ENCODE measurements at regions not wholly inside any gene's neighbourhood (a gene's known extent, or its start where the extent isn't known, plus 50 kb on each side); places are given as distances from the start of the nearest gene placed in this dataset.
"Not testable (repeated sequence)": the region's sequence is repeated elsewhere in the genome, so short reads cannot be mapped to it uniquely, and the experiment has no call there.

DNA sequence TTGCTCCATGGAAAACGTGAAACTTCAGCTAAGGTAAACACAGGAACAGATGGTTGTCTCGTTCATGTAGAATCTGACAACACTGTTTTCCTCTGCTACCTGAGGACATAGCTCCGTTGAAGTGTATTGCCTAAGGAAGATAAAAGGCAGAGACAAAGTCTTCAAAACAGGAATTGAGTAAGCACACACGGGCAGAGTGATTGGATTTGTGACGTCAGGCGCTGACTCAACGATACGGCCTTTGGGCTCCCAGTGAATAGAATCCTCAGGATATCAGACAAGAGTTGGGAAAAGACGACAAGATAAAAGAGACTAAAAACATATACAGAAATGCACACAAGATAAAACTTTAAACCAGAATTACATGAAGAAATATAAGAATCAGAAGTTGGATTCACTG lies 787.1 kb upstream of the CTNND2 start:
- DNase-seq = no peak

DNA sequence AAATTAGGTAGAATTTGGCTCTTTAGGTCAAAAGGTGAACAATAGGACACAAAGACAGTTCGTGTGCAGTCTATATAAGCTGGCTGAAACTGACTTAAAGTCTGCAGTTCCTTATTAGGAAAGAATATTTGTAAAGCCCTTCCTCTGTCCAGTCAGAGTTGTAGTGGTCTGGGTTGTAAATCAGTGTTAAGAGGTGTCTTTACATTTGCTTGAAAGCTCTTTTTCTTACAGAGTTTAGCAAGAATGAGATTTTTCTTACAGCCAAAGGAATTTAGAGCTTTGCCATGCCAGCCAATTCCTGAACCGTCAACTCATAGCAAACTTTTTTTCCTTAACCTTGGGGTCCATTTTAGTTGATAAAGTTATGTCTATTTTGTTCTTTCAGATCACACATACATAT lies 786.1 kb upstream of the CTNND2 start:
- no peak for DNase-seq

DNA sequence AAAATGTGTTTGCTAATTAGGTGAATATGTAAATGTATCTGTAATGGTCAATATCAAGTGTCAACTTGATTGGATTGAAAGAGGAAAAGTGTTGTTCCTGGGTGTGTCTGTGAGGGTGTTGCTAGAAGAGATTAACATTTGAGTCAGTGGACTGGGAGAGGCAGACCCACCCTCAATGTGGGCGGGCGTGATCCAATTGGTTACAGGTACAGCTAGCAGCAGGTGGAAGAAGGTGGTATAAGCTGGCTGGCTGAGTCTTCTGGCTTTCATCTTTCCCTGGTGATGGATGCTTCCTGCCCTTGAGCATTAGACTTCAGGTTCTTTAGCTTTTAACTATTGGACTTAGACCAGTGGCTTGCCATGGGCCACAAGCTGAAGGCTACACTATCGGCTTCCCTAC lies 779.0 kb upstream of the CTNND2 start:
- DNase-seq = no peak

DNA sequence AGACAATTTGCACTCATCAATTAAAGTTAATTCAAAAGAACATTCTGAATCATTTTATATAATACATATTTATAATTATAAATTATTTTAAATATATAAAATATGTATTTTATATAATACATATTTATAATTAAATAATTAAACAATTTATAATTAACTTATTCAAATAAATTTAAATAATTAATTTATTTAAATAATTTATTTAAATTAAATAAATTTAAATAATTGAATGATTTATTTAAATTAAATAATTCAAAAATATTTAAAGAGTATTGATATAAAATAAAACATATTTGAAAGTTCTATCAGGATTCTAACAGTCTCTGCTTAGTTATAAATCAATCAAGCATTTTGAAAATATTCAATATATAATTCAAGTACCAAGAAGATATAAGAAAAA lies 775.5 kb upstream of the CTNND2 start:
- no peak for DNase-seq

DNA sequence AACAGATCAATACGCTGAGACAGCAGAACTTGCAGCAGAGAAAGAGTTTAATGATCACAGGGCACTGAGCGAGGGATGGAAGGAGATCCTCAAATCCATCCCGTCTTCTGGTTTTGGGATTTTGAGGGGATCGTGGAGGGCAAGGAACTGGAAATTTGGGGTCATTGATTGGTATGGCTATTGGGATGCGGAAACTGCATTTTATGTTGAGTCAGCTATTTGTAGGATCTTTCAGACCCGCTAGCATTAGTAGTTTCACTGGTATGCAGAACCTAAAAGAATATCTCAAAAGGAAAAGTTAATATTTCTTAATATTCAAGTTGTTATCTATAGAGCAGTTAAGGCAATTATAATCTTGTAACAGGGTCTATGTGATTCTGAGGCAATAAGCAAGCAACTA lies 771.7 kb upstream of the CTNND2 start:
- DNase-seq = no peak

DNA sequence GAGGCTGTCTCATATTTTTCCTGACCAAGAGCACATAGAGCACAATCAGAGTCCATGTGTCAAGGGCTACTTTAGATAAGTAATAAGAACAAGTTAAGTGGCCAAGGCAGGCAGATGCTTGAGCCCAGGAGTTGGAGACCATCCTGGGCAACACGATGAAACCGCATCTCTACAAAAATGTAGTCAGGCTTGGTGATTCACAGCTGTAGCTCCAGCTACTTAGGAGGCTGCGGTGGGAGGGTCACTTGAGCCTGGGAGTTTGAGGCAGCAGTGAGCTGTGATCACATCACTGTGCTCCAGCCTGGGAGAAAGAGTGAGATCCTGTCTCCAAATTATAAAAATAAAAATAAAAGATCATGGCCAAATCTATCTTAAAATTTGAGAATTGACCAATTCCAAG lies 767.9 kb upstream of the CTNND2 start:
- no peak for DNase-seq

DNA sequence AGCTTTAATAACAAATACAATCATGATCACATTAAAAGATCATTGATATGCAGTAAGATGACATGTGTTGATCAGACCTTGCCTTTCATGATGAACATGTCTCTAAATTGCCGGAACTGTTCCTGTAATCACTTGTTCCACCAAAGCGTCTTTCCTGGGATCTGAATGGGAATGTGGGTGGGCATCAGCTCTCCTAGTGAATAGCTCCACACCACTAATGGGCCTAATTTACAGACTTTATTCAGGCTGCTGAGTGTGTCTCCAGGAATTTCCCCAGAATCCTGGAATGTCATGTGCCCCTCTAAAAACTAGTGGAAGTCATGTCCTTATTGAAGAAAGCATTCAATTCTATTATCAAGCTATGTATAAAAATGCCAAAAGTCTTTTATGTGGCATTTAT lies 765.1 kb upstream of the CTNND2 start:
- no peak for DNase-seq

DNA sequence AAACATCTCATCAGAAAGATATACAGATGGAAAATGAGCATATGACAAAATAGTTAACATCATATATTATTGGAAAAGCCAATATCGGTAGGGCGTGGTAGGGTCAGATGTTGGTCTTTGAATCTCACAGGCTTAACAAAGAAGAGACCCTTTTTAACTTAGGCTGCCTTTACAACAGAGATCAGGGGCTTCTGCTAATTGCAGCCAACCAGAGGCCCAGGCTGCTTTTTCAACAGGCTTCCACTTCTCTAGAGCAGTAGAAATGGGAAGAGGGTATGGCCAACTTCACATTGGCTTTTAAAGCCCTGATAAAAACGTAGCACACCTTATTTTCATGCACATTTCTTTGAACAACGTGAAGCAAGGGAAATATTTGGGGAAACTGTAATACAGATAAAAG lies 764.3 kb upstream of the CTNND2 start:
- DNase-seq = no peak

DNA sequence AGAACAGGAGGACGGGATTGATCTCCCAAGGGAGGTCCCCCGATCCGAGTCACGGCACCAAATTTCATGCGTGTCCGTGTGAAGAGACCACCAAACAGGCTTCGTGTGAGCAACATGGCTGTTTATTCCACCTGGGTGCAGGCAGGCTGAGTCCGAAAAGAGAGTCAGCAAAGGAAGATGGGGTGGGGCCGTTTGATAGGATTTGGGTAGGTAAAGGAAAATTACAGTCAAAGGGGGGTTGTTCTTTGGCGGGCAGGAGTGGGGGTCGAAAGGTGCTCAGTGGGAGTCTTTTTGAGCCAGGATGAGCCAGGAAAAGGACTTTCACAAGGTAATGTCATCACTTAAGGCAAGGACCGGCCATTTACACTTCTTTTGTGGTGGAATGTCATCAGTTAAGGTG lies 763.6 kb upstream of the CTNND2 start:
- DNase-seq = not testable (repeated sequence)

DNA sequence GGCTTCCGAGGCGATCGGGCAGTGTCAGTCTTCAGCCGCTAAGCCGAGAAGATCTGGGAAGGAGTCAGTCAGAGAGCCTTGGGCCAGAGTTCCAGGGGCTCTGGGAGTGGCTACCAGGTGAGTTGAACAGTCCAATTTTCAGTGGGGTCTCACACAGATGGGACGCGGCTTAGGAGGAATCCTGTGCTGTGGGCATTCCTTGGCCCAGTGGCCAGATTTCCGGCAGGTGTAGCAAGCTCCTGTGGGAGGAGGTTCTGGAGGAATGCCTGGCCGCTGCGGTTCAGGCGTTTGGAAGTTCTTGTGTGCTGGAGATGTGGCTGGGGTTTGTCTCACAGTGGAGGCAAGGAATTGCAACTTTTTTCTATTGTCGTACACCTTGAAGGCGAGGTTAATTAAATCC lies 761.5 kb upstream of the CTNND2 start:
- not testable (repeated sequence) for DNase-seq

DNA sequence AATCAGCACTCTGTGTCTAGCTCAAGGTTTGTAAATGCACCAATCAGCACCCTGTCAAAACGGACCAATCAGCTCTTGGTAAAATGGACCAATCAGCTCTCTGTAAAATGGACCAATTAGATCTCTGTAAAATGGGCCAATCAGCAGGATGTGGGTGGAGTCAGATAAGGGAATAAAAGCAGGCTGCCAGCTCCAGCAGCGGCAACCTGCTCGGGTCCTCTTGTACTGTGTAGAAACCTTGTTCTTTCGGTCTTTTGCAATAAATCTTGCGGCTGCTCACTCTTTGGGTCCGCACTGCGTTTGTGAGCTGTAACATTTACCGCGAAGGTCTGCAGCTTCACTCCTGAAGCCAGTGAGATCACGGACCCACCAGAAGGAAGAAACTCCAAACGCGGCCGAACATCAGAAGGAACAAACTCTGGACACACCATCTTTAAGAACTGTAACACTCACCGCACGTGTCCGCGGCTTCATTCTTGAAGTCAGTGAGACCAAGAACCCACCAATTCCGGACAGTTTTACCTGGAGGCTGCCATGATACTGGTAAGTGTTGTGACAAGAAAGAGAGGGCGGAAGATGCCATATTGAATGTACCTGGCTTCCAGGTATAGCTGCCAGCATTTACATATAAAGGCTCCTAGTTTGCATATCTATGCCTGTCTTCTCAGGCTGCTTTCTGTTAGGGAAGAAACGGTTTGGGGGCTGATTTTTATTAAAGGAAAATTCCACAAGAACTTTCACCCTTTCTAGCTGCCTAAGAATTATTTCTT lies 758.5 kb upstream of the CTNND2 start:
- no peak for DNase-seq

DNA sequence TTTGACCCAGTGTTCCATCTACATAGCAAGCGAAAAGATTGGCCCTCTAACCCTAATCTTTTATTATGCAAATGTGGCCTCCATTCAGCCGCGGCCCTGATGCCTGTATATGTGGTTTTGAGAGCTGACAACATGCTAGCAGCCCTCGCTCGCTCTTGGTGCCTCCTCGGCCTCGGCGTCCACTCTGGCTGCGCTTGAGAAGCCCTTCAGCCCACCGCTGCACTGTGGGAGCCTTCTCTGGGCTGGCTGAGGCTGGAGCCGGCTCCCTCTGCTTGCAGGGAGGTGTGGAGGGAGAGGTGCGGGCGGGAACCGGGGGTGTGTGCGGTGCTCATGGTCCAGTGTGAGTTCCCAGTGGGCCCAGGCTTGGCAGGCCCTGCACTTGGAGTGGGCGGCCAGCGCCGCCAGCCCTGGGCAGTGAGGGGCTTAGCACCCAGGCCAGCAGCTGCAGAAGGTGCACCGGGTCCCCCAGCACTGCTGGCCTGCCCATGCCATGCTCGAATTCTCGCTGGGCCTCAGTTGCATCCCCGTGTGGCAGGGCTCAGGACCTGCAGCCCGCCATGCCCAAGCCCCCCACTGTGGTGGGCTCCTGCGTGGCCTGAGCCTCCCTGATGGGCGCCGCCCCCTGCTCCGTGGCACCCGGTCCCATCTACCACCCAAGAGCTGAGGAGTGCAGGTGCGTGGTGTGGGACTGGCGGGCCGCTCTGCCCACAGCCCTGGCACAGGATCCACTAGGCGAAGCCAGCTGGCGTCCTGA lies 757.5 kb upstream of the CTNND2 start:
- DNase-seq = no peak

DNA sequence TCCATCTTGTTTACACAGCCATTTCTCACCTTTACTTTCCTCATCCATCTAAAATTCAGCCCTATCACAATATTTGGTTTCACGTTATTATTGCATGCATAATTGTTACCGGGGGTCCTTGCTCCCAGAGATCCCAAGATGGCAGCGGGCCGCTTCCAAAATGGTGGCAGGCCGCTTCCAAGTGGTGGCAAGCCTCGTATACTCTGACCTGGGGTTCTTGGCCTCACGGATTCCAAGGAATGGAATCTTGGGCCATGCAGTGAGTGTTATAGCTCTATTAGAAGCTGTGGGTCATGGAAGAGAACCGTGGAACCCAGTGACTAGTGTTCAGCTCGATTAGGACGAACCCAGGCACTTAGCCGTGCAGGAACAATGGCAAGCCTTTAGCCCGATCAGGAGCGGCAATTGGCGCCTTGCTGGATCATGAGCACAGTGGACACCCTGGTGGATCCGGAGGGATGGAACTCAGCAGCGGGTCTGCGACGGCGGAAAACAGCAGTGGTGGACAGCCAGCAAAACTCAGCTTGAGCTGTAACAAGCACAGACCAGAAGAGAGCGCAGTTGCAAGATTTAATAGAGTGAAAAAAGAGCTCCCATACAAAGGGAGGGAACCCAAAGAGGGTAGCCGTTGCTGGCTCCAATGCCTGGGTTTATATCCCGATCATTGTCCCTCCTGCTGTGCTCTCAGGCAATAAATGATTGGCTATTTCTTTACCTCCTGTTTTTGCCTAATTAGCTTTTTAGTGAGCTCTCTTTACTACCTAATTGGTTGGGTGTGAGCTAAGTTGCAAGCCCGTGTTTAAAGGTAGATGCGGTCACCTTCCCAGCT lies 756.2 kb upstream of the CTNND2 start:
- DNase-seq = not testable (repeated sequence)

DNA sequence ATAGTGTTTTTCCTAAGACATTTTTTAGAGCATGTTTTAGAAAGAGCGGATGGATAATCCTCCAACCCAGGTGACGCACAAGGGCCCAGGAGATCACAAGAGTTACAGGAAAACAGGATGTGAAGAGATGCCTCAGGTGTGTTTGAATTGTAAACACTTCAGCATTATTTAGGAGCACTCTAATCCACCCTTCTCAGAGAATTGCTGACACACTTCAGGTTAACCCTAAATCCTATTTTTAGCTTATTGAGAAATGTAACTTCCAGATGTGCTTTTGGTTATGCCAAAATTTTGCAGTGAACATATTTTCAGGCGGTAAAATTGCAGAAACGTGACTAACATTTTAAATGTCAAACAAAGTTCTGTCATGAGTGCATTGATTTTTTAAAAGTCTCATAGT lies 755.4 kb upstream of the CTNND2 start:
- no peak for DNase-seq

DNA sequence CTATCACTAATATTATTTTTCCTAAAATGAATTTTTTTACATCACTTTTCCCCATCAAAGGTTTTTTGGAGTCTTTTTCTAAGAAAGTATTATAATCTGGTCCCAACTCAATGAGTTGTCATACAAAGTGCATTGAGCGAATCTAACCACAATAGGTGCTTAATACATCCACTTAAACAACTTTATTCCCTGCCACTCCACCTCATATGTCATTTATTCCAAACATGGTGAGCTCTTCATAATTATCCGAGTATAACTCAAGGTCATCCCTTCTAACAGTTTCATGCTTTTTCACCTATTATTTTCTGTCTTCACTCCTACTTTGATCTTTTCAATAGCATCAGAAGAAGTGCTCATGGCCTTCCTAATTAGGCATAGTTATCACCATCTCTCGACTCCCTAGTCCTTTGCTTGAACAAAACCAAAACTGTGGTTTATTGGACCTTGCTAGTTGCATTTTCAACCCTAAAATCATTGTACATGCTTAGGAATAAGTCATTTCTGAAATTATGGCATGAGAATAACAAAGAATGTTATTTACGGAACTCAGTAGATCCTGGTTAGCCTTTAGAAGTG lies 754.7 kb upstream of the CTNND2 start:
- DNase-seq = no peak

DNA sequence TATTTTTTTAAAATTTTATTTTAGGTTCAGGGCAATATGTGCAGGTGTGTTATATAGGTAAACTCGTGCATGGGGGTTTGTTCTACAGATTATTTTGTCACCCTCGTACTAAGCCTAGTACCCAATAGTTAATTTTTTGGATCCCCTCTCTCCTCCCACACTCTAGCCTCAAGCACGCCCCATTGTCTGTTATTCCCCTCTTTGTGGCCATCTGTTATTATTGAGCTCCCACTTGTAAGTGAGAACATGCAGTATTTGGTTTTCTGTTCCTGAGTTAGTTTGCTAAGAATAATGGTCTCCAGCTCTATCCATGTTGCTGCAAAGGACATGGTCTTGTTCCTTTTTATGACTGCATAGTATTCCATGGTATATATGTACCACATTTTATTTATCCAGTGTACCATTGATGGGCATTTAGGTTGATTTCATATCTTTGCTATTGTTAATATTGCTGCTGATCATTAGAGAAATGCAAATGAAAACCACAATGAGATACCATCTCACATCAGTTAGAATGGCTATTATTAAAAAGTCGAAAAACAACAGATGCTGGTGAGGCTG lies 753.7 kb upstream of the CTNND2 start:
- DNase-seq = not testable (repeated sequence)

DNA sequence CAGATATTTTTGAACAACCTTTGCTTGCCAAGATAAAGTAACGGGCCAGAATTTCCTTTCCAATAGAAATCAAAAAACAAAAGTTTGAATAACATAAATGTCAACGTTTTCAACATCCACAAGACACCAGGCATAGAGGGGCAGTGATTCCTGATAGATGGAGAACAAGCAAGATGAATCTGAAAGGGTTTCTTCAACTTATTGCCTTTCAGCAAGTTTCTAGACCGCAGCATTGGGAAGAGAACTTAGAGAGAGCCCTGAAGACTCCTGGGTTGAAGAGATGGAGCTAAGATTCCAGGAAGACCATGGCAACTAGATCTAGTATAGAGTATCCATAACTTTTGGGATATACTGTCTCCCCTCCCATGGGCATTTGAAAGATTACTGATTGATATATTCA lies 751.4 kb upstream of the CTNND2 start:
- no peak for DNase-seq

DNA sequence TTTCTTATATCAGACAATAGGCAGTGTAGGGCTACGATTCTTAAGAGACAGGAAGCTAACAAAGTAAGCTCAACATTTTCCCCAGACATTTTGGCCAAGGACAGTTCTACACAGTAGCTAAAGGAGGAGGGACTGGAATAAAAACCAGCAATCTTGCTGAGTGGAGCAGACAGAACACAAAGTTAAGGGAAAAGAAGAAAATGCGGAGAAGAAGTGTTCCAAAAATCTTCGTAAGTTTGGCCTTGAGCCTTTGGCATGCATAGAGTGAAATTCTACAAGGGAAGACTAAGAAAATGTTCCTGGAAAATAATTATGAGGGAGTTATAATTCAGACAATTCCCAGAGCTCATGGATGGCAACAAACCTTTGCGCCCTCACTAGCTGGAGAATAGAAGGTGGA lies 748.0 kb upstream of the CTNND2 start:
- no peak for DNase-seq

DNA sequence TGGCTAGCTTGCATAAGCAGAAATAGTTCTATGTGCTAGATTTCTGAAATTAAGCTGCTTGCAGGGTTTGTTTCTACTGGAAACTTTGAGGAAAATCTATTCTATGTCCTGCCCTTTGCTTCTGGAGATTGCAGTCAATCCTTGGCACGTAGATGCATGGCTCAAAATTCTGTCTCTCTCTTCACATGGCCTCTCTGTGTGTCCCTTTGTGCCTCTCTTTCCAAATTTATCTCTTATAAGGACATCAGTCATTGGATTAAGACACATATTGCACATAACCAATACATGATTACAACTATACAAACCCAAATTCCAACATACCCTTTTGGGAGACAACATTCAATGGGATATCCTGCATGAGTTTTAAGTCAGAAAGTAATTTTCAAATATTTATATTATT lies 744.3 kb upstream of the CTNND2 start:
- DNase-seq = no peak

DNA sequence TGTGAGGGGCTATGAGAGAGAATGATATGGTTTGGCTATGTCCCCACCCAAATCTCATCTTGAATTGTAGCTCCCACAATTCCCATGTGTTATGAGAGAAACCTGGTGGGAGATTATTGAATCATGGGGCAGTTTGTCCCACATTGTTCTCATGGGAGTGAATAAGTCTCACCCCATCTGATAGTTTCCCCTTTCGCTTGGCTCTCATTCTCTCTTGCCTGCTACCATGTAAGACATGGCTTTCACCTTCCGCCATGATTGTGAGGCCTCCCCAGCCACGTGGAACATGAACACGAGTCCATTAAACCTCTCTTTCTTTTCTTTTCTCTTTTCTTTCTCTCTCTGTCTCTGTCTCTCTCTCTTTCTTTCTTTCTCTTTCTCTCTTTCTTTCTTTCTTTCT lies 743.4 kb upstream of the CTNND2 start:
- DNase-seq = no peak

DNA sequence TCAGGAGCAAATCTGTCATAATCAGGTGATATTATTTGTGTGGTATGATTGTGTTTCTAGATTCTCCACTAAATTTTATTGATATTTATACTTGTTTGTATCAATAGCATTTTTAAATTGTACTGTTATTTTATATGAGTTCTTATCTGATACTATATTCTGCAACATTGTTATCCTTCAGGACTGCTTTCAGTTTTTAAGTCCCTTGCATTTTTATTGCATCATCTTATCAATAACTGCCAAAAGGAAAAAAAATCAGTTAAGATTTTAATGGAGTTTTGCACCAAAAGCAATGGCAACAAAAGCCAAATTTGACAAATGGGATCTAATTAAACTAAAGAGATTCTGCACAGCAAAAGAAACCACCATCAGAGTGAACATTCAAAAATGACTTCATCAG lies 741.3 kb upstream of the CTNND2 start:
- no peak for DNase-seq

DNA sequence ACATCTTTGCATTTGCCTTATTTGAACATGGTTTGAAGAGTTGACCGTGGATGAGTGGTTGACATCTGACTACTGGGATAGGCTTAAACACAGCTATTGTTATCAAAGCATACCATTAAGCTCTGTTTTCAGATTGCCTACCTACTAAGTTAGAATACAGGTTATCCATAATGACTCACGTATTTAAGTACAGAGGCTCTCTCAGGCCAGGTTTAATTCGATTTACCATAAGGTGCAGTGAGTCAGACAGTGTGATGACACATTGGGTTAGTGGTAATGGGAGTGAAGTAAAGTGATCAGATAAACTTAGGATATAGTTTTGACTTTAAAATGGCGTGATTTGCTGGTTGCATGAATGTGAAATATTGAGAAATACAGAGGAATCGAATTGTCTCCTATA lies 732.0 kb upstream of the CTNND2 start:
- no peak for DNase-seq

DNA sequence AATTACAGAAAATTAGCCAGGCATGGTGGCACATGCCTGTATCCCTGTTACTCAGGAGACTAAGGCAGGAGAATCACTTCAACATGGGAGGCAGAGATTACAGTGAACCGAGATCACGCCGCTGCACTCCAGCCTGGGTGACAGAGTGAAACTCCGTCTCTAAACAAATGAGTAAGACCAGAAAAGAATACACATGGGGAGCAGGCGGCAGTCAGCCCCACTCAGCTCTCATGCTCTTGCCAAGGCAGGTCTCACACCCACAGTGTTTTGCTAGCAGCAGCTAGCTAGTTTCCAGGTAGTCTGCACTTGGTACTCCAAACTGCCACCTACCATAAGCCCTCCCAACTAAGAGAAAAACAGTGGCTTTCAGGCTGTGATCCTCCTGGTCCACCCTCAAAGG lies 722.3 kb upstream of the CTNND2 start:
- DNase-seq = no peak
